ENCODE measurements at regions not wholly inside any gene's neighbourhood (a gene's known extent, or its start where the extent isn't known, plus 50 kb on each side); places are given as distances from the start of the nearest gene placed in this dataset.

- in situ Hi-C loops (cut with HindIII; ENCODE audit: low sequenced_read_pairs), result no loop called here
- DNase-seq (ENCODE audit: low read depth), result no peak
- no peak for TF ChIP-seq CTCF (IDR thresholded peaks at IDR 0.05; ENCODE audit: low read depth, low read length, missing control alignments)
- H3K4me3 ChIP-seq (ENCODE audit: low read depth, low read length), result no peak overlapping the region
Measured at GRCh38 chr1:229989591-229990248, 77.3 kb upstream of the GALNT2 start.

GRCh38 chr1:229990326-229990725 lies 76.7 kb upstream of the GALNT2 start:
- no peak for TF ChIP-seq CTCF (IDR thresholded peaks at IDR 0.05; ENCODE audit: low read depth, low read length, missing control alignments)
- in situ Hi-C loops (cut with HindIII; ENCODE audit: low sequenced_read_pairs), result no loop called here
- no peak for DNase-seq (ENCODE audit: low read depth)
- H3K4me3 ChIP-seq (ENCODE audit: low read depth, low read length), result no peak overlapping the region

- TF ChIP-seq CTCF (IDR thresholded peaks at IDR 0.05; ENCODE audit: low read depth, low read length, missing control alignments), result no peak
- H3K4me3 ChIP-seq (ENCODE audit: low read depth, low read length), result no peak overlapping the region
- in situ Hi-C loops (cut with HindIII; ENCODE audit: low sequenced_read_pairs), result no loop called here
- no peak for DNase-seq (ENCODE audit: low read depth)
Measured at GRCh38 chr1:229991104-229991513, 75.9 kb upstream of the GALNT2 start.

- in situ Hi-C loops (cut with HindIII; ENCODE audit: low sequenced_read_pairs), result no loop called here
- DNase-seq (ENCODE audit: low read depth), result no peak
- no peak overlapping the region for H3K4me3 ChIP-seq (ENCODE audit: low read depth, low read length)
- TF ChIP-seq CTCF (IDR thresholded peaks at IDR 0.05; ENCODE audit: low read depth, low read length, missing control alignments), result no peak
Measured at GRCh38 chr1:229991724-229992333, 75.2 kb upstream of the GALNT2 start.

- TF ChIP-seq CTCF (IDR thresholded peaks at IDR 0.05; ENCODE audit: low read depth, low read length, missing control alignments), result no peak
- in situ Hi-C loops (cut with HindIII; ENCODE audit: low sequenced_read_pairs), result no loop called here
- no peak for DNase-seq (ENCODE audit: low read depth)
- H3K4me3 ChIP-seq (ENCODE audit: low read depth, low read length), result no peak overlapping the region
Measured at GRCh38 chr1:229993060-229993459, 74.0 kb upstream of the GALNT2 start.

GRCh38 chr1:229993894-229994293 lies 73.1 kb upstream of the GALNT2 start:
- TF ChIP-seq CTCF (IDR thresholded peaks at IDR 0.05; ENCODE audit: low read depth, low read length, missing control alignments), result no peak
- no peak overlapping the region for H3K4me3 ChIP-seq (ENCODE audit: low read depth, low read length)
- no peak for DNase-seq (ENCODE audit: low read depth)
- in situ Hi-C loops (cut with HindIII; ENCODE audit: low sequenced_read_pairs), result no loop called here
